IMR-90 (cell line): ENCODE measurements at regions not wholly inside any gene's neighbourhood (a gene's known extent, or its start where the extent isn't known, plus 50 kb on each side); places are given as distances from the start of the nearest gene placed in this dataset.

ENCODE experiments used
- ATAC-seq: fragments of 200-7000 bp; cut with Tn5 transposase; 2 replicates; pipeline ENCODE4 v1.9.1; 2020; ENCODE audit warnings: low read depth, mild to moderate bottlenecking, moderate library complexity
- BruUV-seq: library from RNA; stranded (reverse); fragments of 400-500 nt; replicated peaks from 2 replicates; lab custom pipeline; 2021; lab: Mats Ljungman, UMichigan
- CTCF ChIA-PET: fragments of 300-600 bp; formaldehyde crosslinking; extraction: SDS; loops from one replicate; lab custom pipeline; 2021; ENCODE audit warnings: antibody characterized with exemption; lab: Yijun Ruan, JAX
- POLR2A ChIA-PET: fragments of 300-600 bp; sonication (Branson Sonifier 250); formaldehyde crosslinking; loops from one replicate; lab custom pipeline; 2022; ENCODE audit warnings: antibody characterized with exemption; ENCODE audit not compliant: unreplicated experiment; lab: Charles Lee
- DNase-seq: peaks from one replicate; pipeline ENCODE4 v3.0.0; 2013
- H2AFZ ChIP-seq: replicated peaks from 2 replicates; pipeline ENCODE3; 2013; ENCODE audit warnings: low read length, mild to moderate bottlenecking; ENCODE audit not compliant: poor library complexity
- H2AK5ac ChIP-seq: 2 replicates; pipeline ENCODE4 v1.6.1; 2013; ENCODE audit warnings: low read depth, low read length, inconsistent platforms
- H2AK9ac ChIP-seq: replicated peaks from 2 replicates; pipeline ENCODE3; 2013; ENCODE audit warnings: mild to moderate bottlenecking, low read depth, low read length, moderate library complexity; ENCODE audit not compliant: poor library complexity
- H2BK120ac ChIP-seq: 2 replicates; pipeline ENCODE4 v1.6.1; 2013; ENCODE audit warnings: low read depth, low read length, inconsistent platforms
- H2BK15ac ChIP-seq: 3 replicates; pipeline ENCODE4 v1.6.1; 2013; ENCODE audit warnings: low read depth, low read length, inconsistent platforms
- H2BK20ac ChIP-seq: 2 replicates; pipeline ENCODE4 v1.6.1; 2013; ENCODE audit warnings: low read depth, mild to moderate bottlenecking, inconsistent platforms, low read length, moderate library complexity
- H2BK5ac ChIP-seq: 2 replicates; pipeline ENCODE4 v1.6.1; 2013; ENCODE audit warnings: mild to moderate bottlenecking, low read depth, low read length, inconsistent platforms; ENCODE audit not compliant: poor library complexity, severe bottlenecking
- H3K14ac ChIP-seq: replicated peaks from 2 replicates; pipeline ENCODE4 v1.6.1; 2013; ENCODE audit warnings: low read depth, low read length, inconsistent platforms
- H3K18ac ChIP-seq: 2 replicates; pipeline ENCODE4 v1.6.1; 2013; ENCODE audit warnings: low read depth, low read length, control low read depth
- H3K23ac ChIP-seq: 2 replicates; pipeline ENCODE4 v1.6.1; 2013; ENCODE audit warnings: low read depth, low read length, inconsistent platforms
- H3K27ac ChIP-seq: 2 replicates; pipeline ENCODE4 v1.5.1; 2013; ENCODE audit warnings: mild to moderate bottlenecking, control low read depth, low read length; ENCODE audit not compliant: insufficient read depth
- H3K27me3 ChIP-seq: 2 replicates; pipeline ENCODE4 v1.6.1; 2013; ENCODE audit warnings: low read length; ENCODE audit not compliant: control insufficient read depth, insufficient read depth
- H3K36me3 ChIP-seq: 2 replicates; pipeline ENCODE4 v1.6.1; 2013; ENCODE audit warnings: low read length, mixed read lengths; ENCODE audit not compliant: control insufficient read depth, insufficient read depth
- H3K4ac ChIP-seq: 2 replicates; pipeline ENCODE4 v1.6.1; 2013; ENCODE audit warnings: low read depth, low read length, inconsistent platforms
- H3K4me1 ChIP-seq: 2 replicates; pipeline ENCODE4 v1.6.1; 2013; ENCODE audit warnings: low read length, mixed read lengths; ENCODE audit not compliant: control insufficient read depth, insufficient read depth
- H3K4me2 ChIP-seq: 2 replicates; pipeline ENCODE4 v1.6.1; 2013; ENCODE audit warnings: low read depth, mild to moderate bottlenecking, control low read depth, low read length, moderate library complexity
- H3K4me3 ChIP-seq: 2 replicates; pipeline ENCODE4 v1.5.1; 2013; ENCODE audit warnings: low read depth, mild to moderate bottlenecking, control low read depth, low read length, moderate library complexity; ENCODE audit not compliant: insufficient read depth
- H3K56ac ChIP-seq: 2 replicates; pipeline ENCODE4 v1.6.1; 2013; ENCODE audit warnings: low read length, inconsistent platforms; ENCODE audit not compliant: insufficient read depth; ENCODE audit errors: extremely low read depth
- H3K79me1 ChIP-seq, 2 experiments: 2 replicates each; pipeline ENCODE4 v1.6.1; 2013; ENCODE audit warnings: low read length in 2 of 2, inconsistent platforms in 1 of 2, low read depth in 1 of 2
- H3K9ac ChIP-seq: 2 replicates; pipeline ENCODE4 v1.6.1; 2013; ENCODE audit warnings: low read depth, low read length, control low read depth
- H3K9me1 ChIP-seq: 2 replicates; pipeline ENCODE4 v1.6.1; 2013; ENCODE audit warnings: low read length, inconsistent platforms; ENCODE audit not compliant: insufficient read depth
- H3K9me3 ChIP-seq: 2 replicates; pipeline ENCODE4 v1.6.1; 2013; ENCODE audit warnings: low read length; ENCODE audit not compliant: control insufficient read depth, insufficient read depth
- H4K20me1 ChIP-seq: 2 replicates; pipeline ENCODE4 v1.6.1; 2013; ENCODE audit warnings: low read length, inconsistent platforms; ENCODE audit not compliant: insufficient read depth
- H4K5ac ChIP-seq: 2 replicates; pipeline ENCODE4 v1.6.1; 2013; ENCODE audit warnings: mild to moderate bottlenecking, low read depth, low read length, control low read depth
- H4K8ac ChIP-seq, 2 experiments: 2 replicates each; pipeline ENCODE4 v1.6.1; 2013; ENCODE audit warnings: low read depth in 2 of 2, low read length in 2 of 2, control low read depth in 1 of 2, inconsistent platforms in 1 of 2
- H4K91ac ChIP-seq: 2 replicates; pipeline ENCODE4 v1.6.1; 2013; ENCODE audit warnings: low read depth, low read length, inconsistent platforms; ENCODE audit not compliant: insufficient read depth
- BHLHE40 ChIP-seq: fragments of 150-350 bp; IDR thresholded peaks from 2 replicates; pipeline ENCODE4 v1.6.1; 2016; ENCODE audit warnings: mild to moderate bottlenecking, low read depth, low read length
- CEBPB ChIP-seq: IDR thresholded peaks from 2 replicates; pipeline ENCODE4 v1.6.1; 2012; ENCODE audit warnings: low read depth, low read length, improper control_type of control experiment
- CHD1 ChIP-seq: IDR thresholded peaks from 2 replicates; pipeline ENCODE4 v1.6.1; 2012; ENCODE audit warnings: low read depth, low read length, improper control_type of control experiment
- CTCF ChIP-seq: conservative IDR thresholded peaks from 2 replicates; pipeline ENCODE4 v1.5.1; 2012; ENCODE audit warnings: mild to moderate bottlenecking, low read depth, low read length, improper control_type of control experiment
- FOS ChIP-seq: fragments of 150-350 bp; IDR thresholded peaks from 2 replicates; pipeline ENCODE4 v1.6.1; 2016; ENCODE audit warnings: low read depth, low read length
- MAFK ChIP-seq: IDR thresholded peaks from 2 replicates; pipeline ENCODE4 v1.6.1; 2012; ENCODE audit warnings: low read depth, low read length, improper control_type of control experiment
- MAZ ChIP-seq: IDR thresholded peaks from 2 replicates; pipeline ENCODE4 v1.6.1; 2012; ENCODE audit warnings: low read depth, mild to moderate bottlenecking, low read length, improper control_type of control experiment, moderate library complexity, borderline replicate concordance
- MXI1 ChIP-seq: IDR thresholded peaks from 2 replicates; pipeline ENCODE4 v1.6.1; 2012; ENCODE audit warnings: low read depth, mild to moderate bottlenecking, low read length, moderate library complexity, borderline replicate concordance
- NFE2L2 ChIP-seq: fragments of 150-350 bp; IDR thresholded peaks from 2 replicates; pipeline ENCODE4 v1.6.1; 2016; ENCODE audit warnings: low read depth, mild to moderate bottlenecking, low read length
- POLR2A ChIP-seq: IDR thresholded peaks from 2 replicates; pipeline ENCODE4 v1.6.1; 2012; ENCODE audit warnings: mild to moderate bottlenecking, low read depth, low read length
- RAD21 ChIP-seq: IDR thresholded peaks from 2 replicates; pipeline ENCODE4 v1.6.1; 2012; ENCODE audit warnings: low read length, improper control_type of control experiment
- RCOR1 ChIP-seq: IDR thresholded peaks from 2 replicates; pipeline ENCODE4 v1.6.1; 2012; ENCODE audit warnings: mild to moderate bottlenecking, low read length, improper control_type of control experiment; ENCODE audit not compliant: insufficient replicate concordance
- RFX5 ChIP-seq: IDR thresholded peaks from 2 replicates; pipeline ENCODE4 v1.8.0; 2012; ENCODE audit warnings: low read depth, mild to moderate bottlenecking, low read length, moderate library complexity
- SMC3 ChIP-seq: fragments of 150-350 bp; IDR thresholded peaks from 2 replicates; pipeline ENCODE4 v1.6.1; 2016; ENCODE audit warnings: low read depth, mild to moderate bottlenecking, antibody characterized with exemption, low read length, moderate library complexity
- USF2 ChIP-seq: fragments of 150-350 bp; IDR thresholded peaks from 2 replicates; pipeline ENCODE4 v1.6.1; 2017; ENCODE audit warnings: mild to moderate bottlenecking, antibody characterized with exemption, low read length, low read depth
- WGBS, 2 experiments: methylation state at CpG; one replicate each; pipeline versions ENCODE4 v1.1.5 to v1.1.7; 2013; ENCODE audit warnings: missing lambda C conversion rate in 2 of 2; ENCODE audit not compliant: insufficient read length in 1 of 2; ENCODE audit errors: extremely low coverage in 2 of 2; 5-methylcytosine and 5-hydroxymethylcytosine counted together
- dilution Hi-C: fragments of 300-500 bp; cut with HindIII; formaldehyde crosslinking; loops from one replicate; pipeline ENCODE4 v1.14.3; 2018; ENCODE audit warnings: low sequenced_read_pairs; ENCODE audit not compliant: unreplicated experiment
- in situ Hi-C: fragments of 300-500 bp; cut with MboI; formaldehyde crosslinking; loops from 3 replicates; pipeline ENCODE4 v1.14.3; 2019; ENCODE audit warnings: low sequenced_read_pairs, inconsistent platforms, mixed read lengths
- intact Hi-C: fragments of 100-400 bp; cut with micrococcal nuclease; formaldehyde crosslinking; loops from 2 replicates; pipeline ENCODE4 v1.10.0; 2022
- TF ChIP-seq, protein P1 (sequence below): fragments of 150-350 bp; IDR thresholded peaks from 2 replicates; pipeline ENCODE4 v1.6.1; 2016; ENCODE audit warnings: low read depth, mild to moderate bottlenecking, low read length, moderate library complexity, borderline replicate concordance

GRCh38 chr18:29501952-29502351 is 1325.0 kb upstream of the CDH2 start:
- no peak overlapping the region for H3K23ac ChIP-seq
- no peak overlapping the region for H3K4me2 ChIP-seq
- no TSS peak for BruUV-seq
- H3K36me3 ChIP-seq, result no peaks in the 10 kb centered on the region
- no peak overlapping the region for H3K56ac ChIP-seq
- H4K91ac ChIP-seq, result no peak overlapping the region
- no peak overlapping the region for H4K8ac ChIP-seq
- no CpG with 5 or more reads among the region's 3 CpGs for WGBS, 2 experiments
- ChIA-PET POLR2A (no interaction called here), CTCF (no interaction called here)
- H2BK15ac ChIP-seq, result no peak overlapping the region
- H2BK20ac ChIP-seq, result no peak overlapping the region
- H2AK5ac ChIP-seq, result no peak overlapping the region
- no peak overlapping the region for H2BK120ac ChIP-seq
- in situ Hi-C loops (no loop called here), dilution Hi-C loops (no loop called here), intact Hi-C loops (no loop called here)
- H2BK5ac ChIP-seq, result no peak overlapping the region
- no peak overlapping the region; the same call in 1 of the 2 replicates for H3K4ac ChIP-seq
- no peak overlapping the region for H3K14ac ChIP-seq
- no peaks in the 10 kb centered on the region for H3K9me3 ChIP-seq
- TF ChIP-seq SMC3, result no peak
- no peak for TF ChIP-seq CHD1
- TF ChIP-seq, protein P1, sequence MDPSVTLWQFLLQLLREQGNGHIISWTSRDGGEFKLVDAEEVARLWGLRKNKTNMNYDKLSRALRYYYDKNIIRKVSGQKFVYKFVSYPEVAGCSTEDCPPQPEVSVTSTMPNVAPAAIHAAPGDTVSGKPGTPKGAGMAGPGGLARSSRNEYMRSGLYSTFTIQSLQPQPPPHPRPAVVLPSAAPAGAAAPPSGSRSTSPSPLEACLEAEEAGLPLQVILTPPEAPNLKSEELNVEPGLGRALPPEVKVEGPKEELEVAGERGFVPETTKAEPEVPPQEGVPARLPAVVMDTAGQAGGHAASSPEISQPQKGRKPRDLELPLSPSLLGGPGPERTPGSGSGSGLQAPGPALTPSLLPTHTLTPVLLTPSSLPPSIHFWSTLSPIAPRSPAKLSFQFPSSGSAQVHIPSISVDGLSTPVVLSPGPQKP, result no peak
- TF ChIP-seq CEBPB, result peak; percentile 73; the same call in 1 of the 2 replicates
- TF ChIP-seq BHLHE40, result no peak
- TF ChIP-seq MAZ, result no peak
- no peak for TF ChIP-seq RAD21
- TF ChIP-seq NFE2L2, result peak; percentile 46; the same call in 1 of the 2 replicates
- no peak for TF ChIP-seq POLR2A
- peak; percentile 57; the same call in 1 of the 2 replicates for TF ChIP-seq MAFK
- TF ChIP-seq RCOR1, result no peak
- peak; percentile 74; the same call in 1 of the 2 replicates for TF ChIP-seq FOS
- TF ChIP-seq USF2, result no peak
- TF ChIP-seq CTCF, result no peak
- no peak for TF ChIP-seq MXI1
- no peak for TF ChIP-seq RFX5
- no peak overlapping the region for H3K18ac ChIP-seq
- 0 out of 2 replicates have a peak, but pooled peaks cover 1% of the 10 kb centered on the region for H3K4me1 ChIP-seq
- ATAC-seq (peak; percentile 57), DNase-seq (peak; percentile 87)
- H4K5ac ChIP-seq, result no peak overlapping the region
- H3K27ac ChIP-seq, result no peak overlapping the region
- no peak overlapping the region for H2AFZ ChIP-seq
- no peaks in the 10 kb centered on the region for H3K9me1 ChIP-seq
- no peaks in the 10 kb centered on the region for H3K27me3 ChIP-seq
- no peak overlapping the region for H3K9ac ChIP-seq
- H2AK9ac ChIP-seq, result no peak overlapping the region
- H4K20me1 ChIP-seq, result no peaks in the 10 kb centered on the region
- H3K79me1 ChIP-seq, result no peaks in the 10 kb centered on the region
- H3K4me3 ChIP-seq, result no peak overlapping the region
